ENCODE measurements at regions not wholly inside any gene's neighbourhood (a gene's known extent, or its start where the extent isn't known, plus 50 kb on each side); places are given as distances from the start of the nearest gene placed in this dataset.

GRCh38 chr10:36023939-36024338, 381.8 kb upstream of the FZD8 start:
- ATAC-seq (ENCODE audit: low read depth): no peak; the same call in 2 of the 3 replicates
- Histone ChIP-seq H3K27ac (ENCODE audit: poor library complexity, severe bottlenecking) (no peak overlapping the region), H3K4me3 (ENCODE audit: severe bottlenecking) (no peak overlapping the region), H3K9me3 (ENCODE audit: severe bottlenecking) (no peaks in the 10 kb centered on the region), H3K4me1 (ENCODE audit: insufficient read depth, poor library complexity, severe bottlenecking) (no peaks in the 10 kb centered on the region), H3K27me3 (ENCODE audit: insufficient read depth, poor library complexity, severe bottlenecking) (no peaks in the 10 kb centered on the region), H3K36me3 (ENCODE audit: low read depth) (no peaks in the 10 kb centered on the region)
- TF ChIP-seq CTCF (IDR thresholded peaks at IDR 0.05; ENCODE audit: poor library complexity, severe bottlenecking): no peak
- DNase-seq (ENCODE audit: low spot score): no peak

DNA sequence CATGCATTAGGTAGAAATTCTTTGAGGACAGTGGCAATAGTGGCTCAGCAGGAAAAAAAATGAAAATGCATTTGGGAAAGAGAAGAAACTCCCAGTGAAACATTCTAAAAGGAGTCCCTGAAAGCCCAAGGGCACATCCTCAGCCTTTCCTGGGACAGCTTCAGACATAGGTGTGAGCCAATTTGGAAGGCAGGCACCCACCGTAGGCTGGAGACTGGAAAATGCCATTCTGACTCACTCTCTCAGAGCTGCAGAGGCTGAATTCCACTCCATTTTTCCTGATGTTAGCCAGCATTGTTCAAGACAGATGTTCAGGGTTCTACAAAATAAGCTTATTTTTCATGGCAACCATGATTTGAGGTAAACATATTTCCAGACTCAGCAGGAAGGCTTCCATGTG, 379.0 kb upstream of the FZD8 start:
- no peaks in the 10 kb centered on the region for H3K36me3 ChIP-seq (ENCODE audit: low read depth)
- no peak overlapping the region for H3K27ac ChIP-seq (ENCODE audit: poor library complexity, severe bottlenecking)
- no peak for TF ChIP-seq CTCF (IDR thresholded peaks at IDR 0.05; ENCODE audit: poor library complexity, severe bottlenecking)
- H3K4me1 ChIP-seq (ENCODE audit: insufficient read depth, poor library complexity, severe bottlenecking): no peaks in the 10 kb centered on the region
- no peaks in the 10 kb centered on the region for H3K9me3 ChIP-seq (ENCODE audit: severe bottlenecking)
- H3K4me3 ChIP-seq (ENCODE audit: severe bottlenecking): no peak overlapping the region
- ATAC-seq (ENCODE audit: low read depth) (no peak), DNase-seq (ENCODE audit: low spot score) (no peak)
- no peaks in the 10 kb centered on the region for H3K27me3 ChIP-seq (ENCODE audit: insufficient read depth, poor library complexity, severe bottlenecking)

GRCh38 chr10:36019749-36020148, 377.7 kb upstream of the FZD8 start:
- Histone ChIP-seq H3K9me3 (ENCODE audit: severe bottlenecking) (no peaks in the 10 kb centered on the region), H3K27me3 (ENCODE audit: insufficient read depth, poor library complexity, severe bottlenecking) (no peaks in the 10 kb centered on the region), H3K4me1 (ENCODE audit: insufficient read depth, poor library complexity, severe bottlenecking) (no peaks in the 10 kb centered on the region), H3K4me3 (ENCODE audit: severe bottlenecking) (no peak overlapping the region), H3K36me3 (ENCODE audit: low read depth) (no peaks in the 10 kb centered on the region), H3K27ac (ENCODE audit: poor library complexity, severe bottlenecking) (no peak overlapping the region)
- DNase-seq (ENCODE audit: low spot score) (no peak), ATAC-seq (ENCODE audit: low read depth) (no peak)
- no peak for TF ChIP-seq CTCF (IDR thresholded peaks at IDR 0.05; ENCODE audit: poor library complexity, severe bottlenecking)

DNA sequence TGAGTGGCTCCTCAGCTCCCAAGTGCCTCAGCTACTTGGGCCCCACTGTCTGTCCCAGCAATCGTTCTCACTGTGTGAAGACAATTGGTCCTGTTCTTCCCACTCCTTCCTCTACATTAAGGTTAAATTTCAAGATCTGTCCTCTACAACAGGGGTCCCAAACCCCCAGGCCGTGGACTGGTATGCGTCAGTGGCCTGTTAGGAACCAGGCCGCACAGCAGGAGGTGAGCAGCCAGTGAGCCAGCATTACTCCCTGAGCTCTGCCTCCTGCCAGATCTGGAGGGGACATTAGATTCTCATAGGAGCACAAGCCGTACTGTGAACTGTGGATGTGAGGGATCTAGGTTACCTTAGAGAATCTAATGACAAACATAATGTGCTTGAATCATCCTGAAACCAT, 376.9 kb upstream of the FZD8 start:
- Histone ChIP-seq H3K27ac (ENCODE audit: poor library complexity, severe bottlenecking) (no peak overlapping the region), H3K9me3 (ENCODE audit: severe bottlenecking) (no peaks in the 10 kb centered on the region), H3K4me3 (ENCODE audit: severe bottlenecking) (no peak overlapping the region), H3K36me3 (ENCODE audit: low read depth) (no peaks in the 10 kb centered on the region), H3K27me3 (ENCODE audit: insufficient read depth, poor library complexity, severe bottlenecking) (no peaks in the 10 kb centered on the region), H3K4me1 (ENCODE audit: insufficient read depth, poor library complexity, severe bottlenecking) (no peaks in the 10 kb centered on the region)
- TF ChIP-seq CTCF (IDR thresholded peaks at IDR 0.05; ENCODE audit: poor library complexity, severe bottlenecking): no peak
- DNase-seq (ENCODE audit: low spot score) (no peak), ATAC-seq (ENCODE audit: low read depth) (no peak)

GRCh38 chr10:36017137-36017536, 375.0 kb upstream of the FZD8 start:
- ATAC-seq (ENCODE audit: low read depth): no peak

More at GRCh38 chr10:36017137-36017536, 375.0 kb upstream of the FZD8 start:
- Histone ChIP-seq H3K4me3 (ENCODE audit: severe bottlenecking) (no peak overlapping the region), H3K27me3 (ENCODE audit: insufficient read depth, poor library complexity, severe bottlenecking) (no peaks in the 10 kb centered on the region), H3K27ac (ENCODE audit: poor library complexity, severe bottlenecking) (no peak overlapping the region), H3K4me1 (ENCODE audit: insufficient read depth, poor library complexity, severe bottlenecking) (no peaks in the 10 kb centered on the region), H3K36me3 (ENCODE audit: low read depth) (no peaks in the 10 kb centered on the region), H3K9me3 (ENCODE audit: severe bottlenecking) (no peaks in the 10 kb centered on the region)
- TF ChIP-seq CTCF (IDR thresholded peaks at IDR 0.05; ENCODE audit: poor library complexity, severe bottlenecking): no peak
- no peak for DNase-seq (ENCODE audit: low spot score)
